ENCODE measurements at regions not wholly inside any gene's neighbourhood (a gene's known extent, or its start where the extent isn't known, plus 50 kb on each side); places are given as distances from the start of the nearest gene placed in this dataset.
A peak's percentile ranks its signal among the peaks of the same experiment; 100 is the strongest.

DNA sequence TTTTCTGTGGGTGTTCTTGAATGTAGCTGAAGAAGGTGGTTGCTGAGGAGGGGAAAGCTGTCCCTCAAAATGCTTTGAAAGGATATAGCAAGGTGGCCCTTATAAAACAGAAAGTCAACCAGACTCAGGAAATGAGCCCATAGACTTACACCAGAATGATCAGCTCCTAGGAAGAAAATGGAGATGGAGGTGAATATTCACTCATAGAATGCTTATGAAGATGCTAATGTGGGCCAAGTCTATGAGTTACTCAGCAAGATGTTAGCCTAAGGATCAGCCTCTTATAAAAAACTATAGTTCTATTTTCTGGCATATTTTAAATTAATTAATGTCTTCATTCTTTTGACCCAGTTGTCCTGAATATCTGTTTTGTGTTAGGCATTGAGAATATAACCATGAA, 1054.0 kb downstream of the AGBL1 start:
- TF ChIP-seq, protein P1, sequence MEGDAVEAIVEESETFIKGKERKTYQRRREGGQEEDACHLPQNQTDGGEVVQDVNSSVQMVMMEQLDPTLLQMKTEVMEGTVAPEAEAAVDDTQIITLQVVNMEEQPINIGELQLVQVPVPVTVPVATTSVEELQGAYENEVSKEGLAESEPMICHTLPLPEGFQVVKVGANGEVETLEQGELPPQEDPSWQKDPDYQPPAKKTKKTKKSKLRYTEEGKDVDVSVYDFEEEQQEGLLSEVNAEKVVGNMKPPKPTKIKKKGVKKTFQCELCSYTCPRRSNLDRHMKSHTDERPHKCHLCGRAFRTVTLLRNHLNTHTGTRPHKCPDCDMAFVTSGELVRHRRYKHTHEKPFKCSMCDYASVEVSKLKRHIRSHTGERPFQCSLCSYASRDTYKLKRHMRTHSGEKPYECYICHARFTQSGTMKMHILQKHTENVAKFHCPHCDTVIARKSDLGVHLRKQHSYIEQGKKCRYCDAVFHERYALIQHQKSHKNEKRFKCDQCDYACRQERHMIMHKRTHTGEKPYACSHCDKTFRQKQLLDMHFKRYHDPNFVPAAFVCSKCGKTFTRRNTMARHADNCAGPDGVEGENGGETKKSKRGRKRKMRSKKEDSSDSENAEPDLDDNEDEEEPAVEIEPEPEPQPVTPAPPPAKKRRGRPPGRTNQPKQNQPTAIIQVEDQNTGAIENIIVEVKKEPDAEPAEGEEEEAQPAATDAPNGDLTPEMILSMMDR (IDR thresholded peaks at IDR 0.05; ENCODE audit: low read depth, low read length) = no peak
- no peak for DNase-seq (ENCODE audit: low read depth, low spot score)
- no peak overlapping the region for H3K4me3 ChIP-seq (ENCODE audit: low read depth, low read length)
- in situ Hi-C loops (cut with HindIII; ENCODE audit: low sequenced_read_pairs) = no loop called here

DNA sequence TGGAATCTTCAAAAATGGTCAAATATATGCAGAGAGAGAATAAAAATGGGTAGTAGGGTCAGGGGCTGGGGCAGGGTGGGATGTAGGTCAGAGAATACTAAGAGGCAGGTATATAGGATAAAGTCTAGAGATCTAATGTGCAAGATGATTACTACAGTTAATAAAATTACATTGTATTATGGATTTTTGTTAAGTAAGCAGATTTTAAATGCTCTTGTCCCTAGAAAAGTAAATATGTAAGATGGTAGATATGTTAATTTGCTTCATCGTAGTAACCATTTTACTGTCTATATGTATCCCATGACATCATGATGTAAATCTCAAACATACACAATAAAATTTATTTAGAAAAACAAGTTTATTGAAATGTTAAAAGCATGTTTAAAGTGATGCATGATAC, 1051.4 kb downstream of the AGBL1 start:
- no peak for DNase-seq (ENCODE audit: low read depth, low spot score)
- TF ChIP-seq, protein P1 (IDR thresholded peaks at IDR 0.05; ENCODE audit: low read depth, low read length) = no peak
- in situ Hi-C loops (cut with HindIII; ENCODE audit: low sequenced_read_pairs) = no loop called here
- no peak overlapping the region for H3K4me3 ChIP-seq (ENCODE audit: low read depth, low read length)

DNA sequence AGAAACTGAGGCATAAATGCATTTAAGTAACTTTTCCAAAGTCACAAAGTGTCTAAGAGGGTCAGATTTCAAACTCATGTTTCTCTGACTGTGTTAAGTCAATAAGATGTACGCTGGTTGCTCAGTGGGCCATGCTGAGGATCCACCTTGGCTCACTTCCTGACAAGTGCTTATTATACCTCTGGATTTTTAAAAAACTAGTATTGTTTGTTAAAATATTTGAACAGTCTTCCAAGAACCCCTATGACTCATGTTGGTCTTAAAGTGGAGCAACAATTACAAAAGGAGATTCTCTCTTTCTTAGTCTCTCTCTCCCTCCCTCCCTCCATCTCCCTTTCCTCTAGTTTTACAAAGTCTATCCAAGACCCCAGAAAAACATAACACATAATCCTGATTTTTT, 1050.2 kb downstream of the AGBL1 start:
- TF ChIP-seq, protein P1 (IDR thresholded peaks at IDR 0.05; ENCODE audit: low read depth, low read length) = no peak
- in situ Hi-C loops (cut with HindIII; ENCODE audit: low sequenced_read_pairs) = no loop called here
- peak; percentile 20 for DNase-seq (ENCODE audit: low read depth, low spot score)
- H3K4me3 ChIP-seq (ENCODE audit: low read depth, low read length) = no peak overlapping the region

DNA sequence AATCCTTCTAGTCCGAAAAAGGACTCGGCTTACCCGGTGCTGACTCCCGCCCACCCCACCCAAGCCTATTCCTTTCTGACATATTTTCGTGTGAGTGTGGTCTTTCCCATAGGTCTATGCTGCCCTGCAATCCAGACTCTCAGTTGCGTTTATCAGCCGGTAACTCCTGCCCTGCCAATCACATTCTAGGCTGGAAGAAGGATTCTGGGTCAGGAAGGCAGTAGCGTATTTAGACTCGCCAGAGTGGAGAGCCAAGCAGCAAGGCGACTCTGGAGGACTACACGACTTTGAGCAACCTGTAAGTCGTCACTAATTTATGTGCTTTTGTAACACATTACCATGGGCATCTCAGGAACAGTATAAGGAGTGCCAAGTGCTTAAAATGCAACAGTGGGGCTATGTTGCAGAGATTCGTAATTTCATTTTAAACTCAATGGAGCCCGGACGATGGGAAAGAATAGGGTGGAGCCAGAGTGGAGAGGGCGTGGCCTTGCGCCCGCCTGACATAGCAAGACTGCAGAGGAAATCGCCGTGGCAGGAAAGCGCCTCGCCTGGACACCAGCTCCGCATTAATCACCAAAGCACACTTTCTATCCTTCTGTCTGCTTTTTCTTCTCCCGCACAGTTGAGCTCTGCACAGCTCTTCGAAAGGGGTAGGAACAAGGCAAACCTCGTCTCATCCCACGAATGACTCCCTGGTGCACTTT, 1044.2 kb downstream of the AGBL1 start:
- TF ChIP-seq, protein P1 (IDR thresholded peaks at IDR 0.05; ENCODE audit: low read depth, low read length) = no peak
- in situ Hi-C loops (cut with HindIII; ENCODE audit: low sequenced_read_pairs) = no loop called here
- no peak overlapping the region for H3K4me3 ChIP-seq (ENCODE audit: low read depth, low read length)
- DNase-seq (ENCODE audit: low read depth, low spot score) = no peak

DNA sequence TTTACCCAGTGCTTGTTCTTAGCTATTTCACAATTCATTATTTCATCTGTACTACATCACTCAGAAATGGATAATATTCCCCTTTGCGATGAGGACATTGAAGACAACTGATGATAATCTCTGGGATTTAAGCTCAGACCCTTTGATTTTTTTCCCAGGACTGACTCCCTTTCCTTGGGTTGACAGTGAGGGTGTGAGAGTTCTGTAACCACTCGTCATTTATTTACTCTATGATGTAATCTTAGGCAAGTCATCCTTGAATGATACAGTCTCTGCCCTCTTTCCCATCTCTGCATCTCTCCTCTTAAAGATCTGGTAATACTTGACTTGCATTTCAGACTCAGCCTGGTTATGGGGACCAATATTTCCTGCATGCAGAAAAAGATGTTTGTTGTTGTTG, 1041.7 kb downstream of the AGBL1 start:
- DNase-seq (ENCODE audit: low read depth, low spot score) = peak; percentile 13
- in situ Hi-C loops (cut with HindIII; ENCODE audit: low sequenced_read_pairs) = no loop called here
- TF ChIP-seq, protein P1 (IDR thresholded peaks at IDR 0.05; ENCODE audit: low read depth, low read length) = no peak
- no peak overlapping the region for H3K4me3 ChIP-seq (ENCODE audit: low read depth, low read length)

DNA sequence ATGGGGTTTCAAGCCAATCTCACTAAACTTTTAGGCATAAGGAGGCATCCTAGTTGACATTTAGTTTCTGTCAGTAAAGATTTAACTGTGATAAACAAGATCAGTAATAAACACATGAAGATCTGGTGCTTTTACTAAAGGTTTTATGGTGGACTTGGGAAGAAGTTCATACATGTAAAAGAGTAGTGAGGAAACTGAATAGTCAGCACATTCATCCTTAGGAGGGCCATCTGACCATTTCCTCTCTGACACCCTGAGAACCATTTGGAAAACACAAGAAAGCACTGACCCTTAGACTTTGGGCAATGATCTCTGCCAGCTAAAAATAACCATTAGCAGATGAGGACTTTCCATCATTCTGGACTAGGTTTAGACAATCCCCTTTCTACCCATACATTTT, 1040.9 kb downstream of the AGBL1 start:
- no peak for DNase-seq (ENCODE audit: low read depth, low spot score)
- TF ChIP-seq, protein P1 (IDR thresholded peaks at IDR 0.05; ENCODE audit: low read depth, low read length) = no peak
- in situ Hi-C loops (cut with HindIII; ENCODE audit: low sequenced_read_pairs) = no loop called here
- no peak overlapping the region for H3K4me3 ChIP-seq (ENCODE audit: low read depth, low read length)

All from astrocyte of the spinal cord (primary cell).